ENCODE measurements at regions not wholly inside any gene's neighbourhood (a gene's known extent, or its start where the extent isn't known, plus 50 kb on each side); places are given as distances from the start of the nearest gene placed in this dataset.

DNA sequence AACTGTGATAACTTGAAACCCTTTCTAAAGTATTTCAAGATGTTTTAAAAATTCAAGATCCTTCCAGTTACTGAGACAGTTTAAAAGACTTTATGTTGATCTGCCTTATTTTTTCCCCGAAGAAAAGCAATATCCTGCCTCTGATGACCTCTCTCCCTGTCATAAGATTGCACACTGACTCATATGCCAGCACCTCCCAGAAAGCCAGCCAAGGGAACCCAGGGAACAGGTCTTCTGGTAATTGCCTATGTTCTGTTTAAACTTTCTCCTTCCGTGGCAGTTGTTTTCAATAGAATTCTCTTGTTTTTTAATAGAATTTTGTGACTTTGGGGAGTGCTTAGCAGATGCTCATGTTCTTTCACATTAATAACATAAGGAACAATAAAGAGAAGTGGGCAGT is 300.2 kb upstream of the PRKD1 start:
- TF ChIP-seq GABPA (IDR thresholded peaks at IDR 0.05; ENCODE audit: low read depth) (no peak), SPI1 (IDR thresholded peaks at IDR 0.05; ENCODE audit: borderline replicate concordance, low read depth) (no peak), POLR2AphosphoS5 (IDR thresholded peaks at IDR 0.05; ENCODE audit: low read depth) (no peak)
- TF ChIP-seq, protein P1, sequence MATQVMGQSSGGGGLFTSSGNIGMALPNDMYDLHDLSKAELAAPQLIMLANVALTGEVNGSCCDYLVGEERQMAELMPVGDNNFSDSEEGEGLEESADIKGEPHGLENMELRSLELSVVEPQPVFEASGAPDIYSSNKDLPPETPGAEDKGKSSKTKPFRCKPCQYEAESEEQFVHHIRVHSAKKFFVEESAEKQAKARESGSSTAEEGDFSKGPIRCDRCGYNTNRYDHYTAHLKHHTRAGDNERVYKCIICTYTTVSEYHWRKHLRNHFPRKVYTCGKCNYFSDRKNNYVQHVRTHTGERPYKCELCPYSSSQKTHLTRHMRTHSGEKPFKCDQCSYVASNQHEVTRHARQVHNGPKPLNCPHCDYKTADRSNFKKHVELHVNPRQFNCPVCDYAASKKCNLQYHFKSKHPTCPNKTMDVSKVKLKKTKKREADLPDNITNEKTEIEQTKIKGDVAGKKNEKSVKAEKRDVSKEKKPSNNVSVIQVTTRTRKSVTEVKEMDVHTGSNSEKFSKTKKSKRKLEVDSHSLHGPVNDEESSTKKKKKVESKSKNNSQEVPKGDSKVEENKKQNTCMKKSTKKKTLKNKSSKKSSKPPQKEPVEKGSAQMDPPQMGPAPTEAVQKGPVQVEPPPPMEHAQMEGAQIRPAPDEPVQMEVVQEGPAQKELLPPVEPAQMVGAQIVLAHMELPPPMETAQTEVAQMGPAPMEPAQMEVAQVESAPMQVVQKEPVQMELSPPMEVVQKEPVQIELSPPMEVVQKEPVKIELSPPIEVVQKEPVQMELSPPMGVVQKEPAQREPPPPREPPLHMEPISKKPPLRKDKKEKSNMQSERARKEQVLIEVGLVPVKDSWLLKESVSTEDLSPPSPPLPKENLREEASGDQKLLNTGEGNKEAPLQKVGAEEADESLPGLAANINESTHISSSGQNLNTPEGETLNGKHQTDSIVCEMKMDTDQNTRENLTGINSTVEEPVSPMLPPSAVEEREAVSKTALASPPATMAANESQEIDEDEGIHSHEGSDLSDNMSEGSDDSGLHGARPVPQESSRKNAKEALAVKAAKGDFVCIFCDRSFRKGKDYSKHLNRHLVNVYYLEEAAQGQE (IDR thresholded peaks at IDR 0.05; ENCODE audit: insufficient replicate concordance, low read depth), result no peak
- TF ChIP-seq, protein P2, sequence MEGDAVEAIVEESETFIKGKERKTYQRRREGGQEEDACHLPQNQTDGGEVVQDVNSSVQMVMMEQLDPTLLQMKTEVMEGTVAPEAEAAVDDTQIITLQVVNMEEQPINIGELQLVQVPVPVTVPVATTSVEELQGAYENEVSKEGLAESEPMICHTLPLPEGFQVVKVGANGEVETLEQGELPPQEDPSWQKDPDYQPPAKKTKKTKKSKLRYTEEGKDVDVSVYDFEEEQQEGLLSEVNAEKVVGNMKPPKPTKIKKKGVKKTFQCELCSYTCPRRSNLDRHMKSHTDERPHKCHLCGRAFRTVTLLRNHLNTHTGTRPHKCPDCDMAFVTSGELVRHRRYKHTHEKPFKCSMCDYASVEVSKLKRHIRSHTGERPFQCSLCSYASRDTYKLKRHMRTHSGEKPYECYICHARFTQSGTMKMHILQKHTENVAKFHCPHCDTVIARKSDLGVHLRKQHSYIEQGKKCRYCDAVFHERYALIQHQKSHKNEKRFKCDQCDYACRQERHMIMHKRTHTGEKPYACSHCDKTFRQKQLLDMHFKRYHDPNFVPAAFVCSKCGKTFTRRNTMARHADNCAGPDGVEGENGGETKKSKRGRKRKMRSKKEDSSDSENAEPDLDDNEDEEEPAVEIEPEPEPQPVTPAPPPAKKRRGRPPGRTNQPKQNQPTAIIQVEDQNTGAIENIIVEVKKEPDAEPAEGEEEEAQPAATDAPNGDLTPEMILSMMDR (IDR thresholded peaks at IDR 0.05; ENCODE audit: insufficient read depth, low read length), result no peak
- DNase-seq (ENCODE audit: low read depth in 1 of 2, low spot score in 1 of 2), result no peak
- H3K27me3 ChIP-seq (ENCODE audit: insufficient read depth, poor library complexity, severe bottlenecking), result no peaks in the 10 kb centered on the region
- no peak overlapping the region for H3K4me3 ChIP-seq (replicated peaks; ENCODE audit: insufficient read depth, low read length)
- H3K27ac ChIP-seq (replicated peaks), result no peak overlapping the region

DNA sequence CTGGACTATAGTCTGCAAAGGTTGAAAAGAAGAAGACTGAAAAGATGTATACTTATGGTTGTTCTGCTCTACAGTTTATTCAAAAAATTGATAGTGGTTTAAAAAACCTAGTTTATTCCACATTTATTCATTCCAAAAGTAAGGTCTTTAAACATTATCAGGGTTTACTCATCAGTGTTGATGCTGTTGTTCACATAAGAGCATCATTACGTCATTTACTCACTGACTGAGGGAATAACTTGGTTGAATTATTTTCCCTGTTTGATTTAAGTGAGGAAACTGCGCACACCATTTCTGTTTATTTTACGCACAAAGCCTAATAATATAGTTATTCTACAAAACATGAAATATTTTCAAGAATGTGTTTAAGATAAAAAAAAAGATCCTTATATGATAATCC is 303.1 kb upstream of the PRKD1 start:
- Histone ChIP-seq H3K4me3 (replicated peaks; ENCODE audit: insufficient read depth, low read length) (no peak overlapping the region), H3K27ac (replicated peaks) (no peak overlapping the region), H3K27me3 (ENCODE audit: insufficient read depth, poor library complexity, severe bottlenecking) (no peaks in the 10 kb centered on the region)
- TF ChIP-seq SPI1 (IDR thresholded peaks at IDR 0.05; ENCODE audit: borderline replicate concordance, low read depth), result no peak
- TF ChIP-seq, protein P1 (IDR thresholded peaks at IDR 0.05; ENCODE audit: insufficient replicate concordance, low read depth), result no peak
- no peak for TF ChIP-seq POLR2AphosphoS5 (IDR thresholded peaks at IDR 0.05; ENCODE audit: low read depth)
- TF ChIP-seq GABPA (IDR thresholded peaks at IDR 0.05; ENCODE audit: low read depth), result no peak
- TF ChIP-seq, protein P2 (IDR thresholded peaks at IDR 0.05; ENCODE audit: insufficient read depth, low read length), result no peak
- no peak for DNase-seq (ENCODE audit: low read depth in 1 of 2, low spot score in 1 of 2)

DNA sequence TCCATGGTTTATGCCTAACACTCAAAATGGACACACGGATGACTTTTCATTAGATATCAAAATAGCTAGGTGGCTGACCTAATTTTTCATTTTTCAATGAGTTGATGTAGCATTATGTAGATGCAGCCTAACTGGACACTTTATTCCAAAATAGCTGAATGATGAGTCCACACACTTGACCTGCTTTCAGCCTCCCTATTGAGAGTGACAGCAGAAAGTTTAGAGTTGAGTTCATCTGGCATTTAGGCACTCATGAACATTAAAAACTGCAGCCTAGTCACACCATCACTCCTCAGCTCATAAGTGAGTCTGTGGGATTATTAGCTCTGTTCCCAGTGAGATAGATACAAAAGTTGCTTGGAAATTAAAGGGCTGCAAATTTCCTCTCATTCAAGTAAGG is 307.3 kb upstream of the PRKD1 start:
- DNase-seq (ENCODE audit: low read depth in 1 of 2, low spot score in 1 of 2), result no peak
- Histone ChIP-seq H3K27me3 (ENCODE audit: insufficient read depth, poor library complexity, severe bottlenecking) (no peaks in the 10 kb centered on the region), H3K27ac (replicated peaks) (no peak overlapping the region), H3K4me3 (replicated peaks; ENCODE audit: insufficient read depth, low read length) (no peak overlapping the region)
- TF ChIP-seq, protein P2 (IDR thresholded peaks at IDR 0.05; ENCODE audit: insufficient read depth, low read length), result no peak
- TF ChIP-seq POLR2AphosphoS5 (IDR thresholded peaks at IDR 0.05; ENCODE audit: low read depth) (no peak), GABPA (IDR thresholded peaks at IDR 0.05; ENCODE audit: low read depth) (no peak), SPI1 (IDR thresholded peaks at IDR 0.05; ENCODE audit: borderline replicate concordance, low read depth) (no peak)
- TF ChIP-seq, protein P1 (IDR thresholded peaks at IDR 0.05; ENCODE audit: insufficient replicate concordance, low read depth), result no peak

Measured in HL-60 (cell line).